Upper lobe of left lung (tissue), 6 donors: ENCODE measurements at regions not wholly inside any gene's neighbourhood (a gene's known extent, or its start where the extent isn't known, plus 50 kb on each side); places are given as distances from the start of the nearest gene placed in this dataset.
"Not testable (repeated sequence)": the region's sequence is repeated elsewhere in the genome, so short reads cannot be mapped to it uniquely, and the experiment has no call there.

Experiments used
- ATAC-seq, 2 donors: fragments of 200-7000 bp; cut with Tn5 transposase; one replicate each; pipeline ENCODE4 v1.9.1; 2022; ENCODE audit warnings: mild to moderate bottlenecking in 2 of 2, moderate library complexity in 2 of 2; ENCODE audit not compliant: low FRiP score in 2 of 2
- DNase-seq, 2 donors: peaks; one replicate each; pipeline ENCODE4 v3.0.0-alpha.2; 2019 to 2020
- H3K27ac ChIP-seq, 4 donors: fragments of 200-600 bp; sonication (generic); one replicate each; pipeline ENCODE4 v1.5.1; 2016 to 2019
- H3K27me3 ChIP-seq, 4 donors: fragments of 200-600 bp; sonication (generic); one replicate each; pipeline ENCODE4 v1.5.1; 2017 to 2019
- H3K36me3 ChIP-seq, 4 donors: fragments of 200-600 bp; sonication (generic); one replicate each; pipeline ENCODE4 v1.5.1; 2016 to 2019
- H3K4me1 ChIP-seq, 4 donors: fragments of 200-600 bp; sonication (generic); one replicate each; pipeline ENCODE4 v1.5.1; 2018 to 2019
- H3K4me3 ChIP-seq, 4 donors: fragments of 200-600 bp; sonication (generic); one replicate each; pipeline ENCODE4 v1.5.1; 2017 to 2019; ENCODE audit warnings: mild to moderate bottlenecking in 2 of 4, moderate library complexity in 1 of 4
- H3K9me3 ChIP-seq, 4 donors: fragments of 200-600 bp; sonication (generic); one replicate each; pipeline ENCODE4 v1.5.1; 2018 to 2019
- CTCF ChIP-seq, 6 experiments: fragments of 450-650 bp in 4 of 6; fragments of 200-600 bp in 2 of 6; sonication (generic) in 2 of 6; IDR thresholded peaks; one replicate each; pipeline ENCODE4 v1.5.1; 2016 to 2019; ENCODE audit warnings: antibody characterized with exemption in 6 of 6
- EP300 ChIP-seq, 4 donors: sonication (generic); formaldehyde crosslinking; IDR thresholded peaks; one replicate each; pipeline ENCODE4 v1.5.1; 2017; ENCODE audit warnings: antibody characterized with exemption in 4 of 4, control low read depth in 2 of 4
- POLR2A ChIP-seq, 4 donors: fragments of 450-650 bp; IDR thresholded peaks; one replicate each; pipeline ENCODE4 v1.5.1; 2016 to 2017; ENCODE audit warnings: antibody characterized with exemption in 4 of 4, mild to moderate bottlenecking in 2 of 4
- POLR2AphosphoS5 ChIP-seq, 2 donors: sonication (generic); formaldehyde crosslinking; IDR thresholded peaks; one replicate each; pipeline ENCODE4 v1.5.1; 2017; ENCODE audit warnings: antibody characterized with exemption in 2 of 2
- WGBS, 2 donors: methylation state at CpG; one replicate each; pipeline ENCODE4 v1.1.5; 2017 to 2018; 5-methylcytosine and 5-hydroxymethylcytosine counted together
- donor health status: DM: no; HTN: no; CAD: no; lungs with moderate emphysema.
- donor health status: DM: no; HTN: yes; CAD: no; lungs with severe emphysema.

- H3K9me3 ChIP-seq = no peaks in the 10 kb centered on the region
- no peak for TF ChIP-seq EP300 (IDR thresholded peaks at IDR 0.05)
- TF ChIP-seq CTCF (IDR thresholded peaks at IDR 0.05) = no peak
- TF ChIP-seq POLR2A (IDR thresholded peaks at IDR 0.05) = no peak
- TF ChIP-seq POLR2AphosphoS5 (IDR thresholded peaks at IDR 0.05) = no peak
- no peak for ATAC-seq
- H3K27ac ChIP-seq = no peak overlapping the region
- DNase-seq = no peak
- H3K4me3 ChIP-seq = no peak overlapping the region
- no peaks in the 10 kb centered on the region for H3K4me1 ChIP-seq
- 87 to 90% methylated on average over 5 of the region's 5 CpGs for WGBS, 2 donors
- H3K27me3 ChIP-seq = no peaks in the 10 kb centered on the region
- H3K36me3 ChIP-seq = no peaks in the 10 kb centered on the region
Measured at GRCh38 chr10:3635211-3635671, 149.8 kb downstream of the KLF6 start.

DNA sequence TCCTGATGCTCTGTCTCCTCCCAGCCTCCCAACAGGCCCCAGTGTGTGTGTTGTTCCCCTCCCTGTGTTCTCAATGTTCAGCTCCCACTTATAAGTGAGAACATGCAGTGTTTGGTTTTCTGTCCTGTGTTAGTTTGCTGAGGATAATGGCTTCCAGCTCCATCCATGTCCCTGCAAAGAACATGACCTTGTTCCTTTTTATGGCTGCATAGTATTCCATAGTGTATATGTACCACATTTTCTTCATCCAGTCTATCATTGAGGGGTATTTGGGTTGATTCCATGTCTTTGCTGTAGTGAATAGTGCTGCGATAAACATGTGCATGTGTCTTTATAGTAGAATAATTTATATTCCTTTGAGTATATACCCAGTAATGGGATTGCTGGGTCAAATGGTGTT is 150.4 kb downstream of the KLF6 start:
- H3K4me1 ChIP-seq, H3K27me3 ChIP-seq, H3K4me3 ChIP-seq, ATAC-seq, DNase-seq, H3K27ac ChIP-seq, H3K36me3 ChIP-seq, H3K9me3 ChIP-seq: not testable (repeated sequence)
- WGBS, 2 donors = 85 to 96% methylated on average over 1 of the region's 1 CpG

GRCh38 chr10:3631701-3632330 is 153.2 kb downstream of the KLF6 start:
- H3K27me3 ChIP-seq = no peaks in the 10 kb centered on the region
- no peak overlapping the region for H3K4me3 ChIP-seq
- DNase-seq (no peak), ATAC-seq (no peak)
- no peaks in the 10 kb centered on the region for H3K36me3 ChIP-seq
- WGBS, 2 donors = 91 to 93% methylated on average over 5 of the region's 5 CpGs
- TF ChIP-seq POLR2AphosphoS5 (IDR thresholded peaks at IDR 0.05) (no peak), CTCF (IDR thresholded peaks at IDR 0.05) (no peak), POLR2A (IDR thresholded peaks at IDR 0.05) (no peak), EP300 (IDR thresholded peaks at IDR 0.05) (no peak)
- no peaks in the 10 kb centered on the region for H3K9me3 ChIP-seq
- no peak overlapping the region for H3K27ac ChIP-seq
- no peaks in the 10 kb centered on the region for H3K4me1 ChIP-seq

DNA sequence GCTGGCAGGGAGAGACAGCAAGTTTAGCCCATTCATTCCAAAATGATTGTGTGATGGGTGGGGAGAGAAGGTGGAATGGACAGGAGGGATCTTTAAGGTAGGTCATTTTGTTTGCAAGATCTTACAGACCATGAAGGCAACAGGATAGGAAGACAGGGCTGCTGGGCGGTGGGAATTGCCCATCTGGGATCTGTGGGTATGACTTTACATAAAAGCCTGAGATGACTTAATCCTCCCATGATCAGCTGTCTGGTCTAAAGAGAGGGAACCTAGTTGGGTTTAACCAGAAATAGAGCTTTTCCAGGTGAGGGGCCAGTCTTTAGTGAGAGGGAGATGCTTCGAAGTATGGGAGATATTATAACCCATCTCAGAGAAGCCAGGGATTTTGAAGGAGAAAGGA is 153.7 kb downstream of the KLF6 start:
- Histone ChIP-seq H3K4me1 (no peaks in the 10 kb centered on the region), H3K27ac (no peak overlapping the region), H3K4me3 (no peak overlapping the region), H3K36me3 (no peaks in the 10 kb centered on the region), H3K9me3 (no peaks in the 10 kb centered on the region), H3K27me3 (no peaks in the 10 kb centered on the region)
- TF ChIP-seq CTCF (IDR thresholded peaks at IDR 0.05) (no peak), POLR2AphosphoS5 (IDR thresholded peaks at IDR 0.05) (no peak), EP300 (IDR thresholded peaks at IDR 0.05) (no peak), POLR2A (IDR thresholded peaks at IDR 0.05) (no peak)
- 94 to 98% methylated on average over 2 of the region's 2 CpGs for WGBS, 2 donors
- DNase-seq (no peak), ATAC-seq (no peak)

DNA sequence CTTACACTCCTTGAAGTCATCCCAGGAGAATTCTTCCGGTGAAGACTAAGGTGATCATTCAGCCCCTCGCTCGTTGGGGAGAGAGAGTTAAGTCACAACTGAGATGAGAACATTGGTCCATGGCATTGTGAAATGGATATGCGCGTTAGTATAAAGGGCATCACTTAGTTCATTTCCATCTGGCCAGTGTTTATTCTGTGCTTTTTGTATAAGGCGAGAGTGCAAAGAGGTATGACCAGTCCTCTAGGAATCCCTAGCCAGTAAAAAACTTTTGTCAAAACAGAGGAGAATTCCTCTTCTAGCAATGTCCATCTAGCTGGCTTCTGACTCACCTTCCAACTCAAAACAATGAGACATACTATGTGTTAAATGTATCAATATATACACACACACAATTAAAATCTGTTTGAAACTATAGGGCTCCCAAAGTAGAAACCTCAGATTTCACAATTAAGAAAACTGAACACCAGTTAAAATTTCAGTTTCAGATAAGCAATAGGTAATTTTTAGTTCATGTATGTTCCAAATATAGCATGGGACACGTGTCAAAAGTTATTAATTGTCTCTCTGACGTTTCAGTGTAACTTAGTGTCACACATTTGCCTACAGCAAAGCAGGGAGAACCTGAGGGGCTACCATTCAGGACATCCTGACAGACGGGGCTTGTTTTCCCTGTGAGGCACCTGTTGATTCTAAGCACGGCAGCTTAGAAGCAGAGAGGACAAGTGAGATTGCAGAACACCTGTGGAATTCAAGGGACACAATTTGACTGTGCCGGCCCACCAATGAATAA is 158.9 kb downstream of the KLF6 start:
- H3K27me3 ChIP-seq = no peaks in the 10 kb centered on the region
- no peak for ATAC-seq
- no peak for DNase-seq
- no peak overlapping the region for H3K4me3 ChIP-seq
- no peaks in the 10 kb centered on the region for H3K36me3 ChIP-seq
- H3K27ac ChIP-seq = no peak overlapping the region
- TF ChIP-seq EP300 (IDR thresholded peaks at IDR 0.05) = no peak
- TF ChIP-seq CTCF (IDR thresholded peaks at IDR 0.05) = no peak
- TF ChIP-seq POLR2AphosphoS5 (IDR thresholded peaks at IDR 0.05) = no peak
- TF ChIP-seq POLR2A (IDR thresholded peaks at IDR 0.05) = no peak
- H3K4me1 ChIP-seq = peaks cover 0 to 8% (median 3%) of the 10 kb centered on the region in 4 donors
- no peaks in the 10 kb centered on the region for H3K9me3 ChIP-seq
- 79 to 84% methylated on average over 11 of the region's 11 CpGs for WGBS, 2 donors
